ENCODE measurements at regions not wholly inside any gene's neighbourhood (a gene's known extent, or its start where the extent isn't known, plus 50 kb on each side); places are given as distances from the start of the nearest gene placed in this dataset.

- peak; percentile 19 for DNase-seq
These were observed 155.9 kb upstream of the SHB start for GRCh38 chr9:38224941-38225340.

GRCh38 chr9:38216572-38216971, 147.5 kb upstream of the SHB start:
- no peak for DNase-seq

- no peak for DNase-seq
These were observed 146.4 kb upstream of the SHB start for GRCh38 chr9:38215465-38215864.

- DNase-seq, result no peak
These were observed 145.4 kb upstream of the SHB start for GRCh38 chr9:38214432-38214831.

GRCh38 chr9:38213631-38214299, 144.7 kb upstream of the SHB start:
- peak; percentile 3 for DNase-seq

- DNase-seq, result peak; percentile 3
These were observed 143.0 kb upstream of the SHB start for GRCh38 chr9:38212016-38212415.

- DNase-seq, result peak; percentile 26
These were observed 142.0 kb upstream of the SHB start for GRCh38 chr9:38211002-38211401.

GRCh38 chr9:38208206-38208901, 139.3 kb upstream of the SHB start:
- peak; percentile 7 for DNase-seq

GRCh38 chr9:38207247-38207778, 138.3 kb upstream of the SHB start:
- DNase-seq, result peak; percentile 24

- no peak for DNase-seq
These were observed 136.3 kb upstream of the SHB start for GRCh38 chr9:38205279-38205678.

- DNase-seq, result no peak
These were observed 133.4 kb upstream of the SHB start for GRCh38 chr9:38202336-38202938.

- no peak for DNase-seq
These were observed 132.8 kb upstream of the SHB start for GRCh38 chr9:38201844-38202243.

GRCh38 chr9:38200431-38200830, 131.4 kb upstream of the SHB start:
- DNase-seq, result no peak

GRCh38 chr9:38198140-38198539, 129.1 kb upstream of the SHB start:
- DNase-seq, result no peak

GRCh38 chr9:38196714-38197113, 127.7 kb upstream of the SHB start:
- no peak for DNase-seq

GRCh38 chr9:38195737-38196161, 126.7 kb upstream of the SHB start:
- no peak for DNase-seq

GRCh38 chr9:38194870-38195269, 125.8 kb upstream of the SHB start:
- DNase-seq, result no peak

- no peak for DNase-seq
These were observed 123.8 kb upstream of the SHB start for GRCh38 chr9:38192731-38193265.

GRCh38 chr9:38186404-38187115, 117.5 kb upstream of the SHB start:
- no peak for DNase-seq

GRCh38 chr9:38185647-38186403, 116.8 kb upstream of the SHB start:
- no peak for DNase-seq

- no peak for DNase-seq
These were observed 115.1 kb upstream of the SHB start for GRCh38 chr9:38183994-38184568.

GRCh38 chr9:38182321-38182720, 113.3 kb upstream of the SHB start:
- no peak for DNase-seq
